ENCODE measurements at regions not wholly inside any gene's neighbourhood (a gene's known extent, or its start where the extent isn't known, plus 50 kb on each side); places are given as distances from the start of the nearest gene placed in this dataset.
"Not testable (repeated sequence)": the region's sequence is repeated elsewhere in the genome, so short reads cannot be mapped to it uniquely, and the experiment has no call there.

DNA sequence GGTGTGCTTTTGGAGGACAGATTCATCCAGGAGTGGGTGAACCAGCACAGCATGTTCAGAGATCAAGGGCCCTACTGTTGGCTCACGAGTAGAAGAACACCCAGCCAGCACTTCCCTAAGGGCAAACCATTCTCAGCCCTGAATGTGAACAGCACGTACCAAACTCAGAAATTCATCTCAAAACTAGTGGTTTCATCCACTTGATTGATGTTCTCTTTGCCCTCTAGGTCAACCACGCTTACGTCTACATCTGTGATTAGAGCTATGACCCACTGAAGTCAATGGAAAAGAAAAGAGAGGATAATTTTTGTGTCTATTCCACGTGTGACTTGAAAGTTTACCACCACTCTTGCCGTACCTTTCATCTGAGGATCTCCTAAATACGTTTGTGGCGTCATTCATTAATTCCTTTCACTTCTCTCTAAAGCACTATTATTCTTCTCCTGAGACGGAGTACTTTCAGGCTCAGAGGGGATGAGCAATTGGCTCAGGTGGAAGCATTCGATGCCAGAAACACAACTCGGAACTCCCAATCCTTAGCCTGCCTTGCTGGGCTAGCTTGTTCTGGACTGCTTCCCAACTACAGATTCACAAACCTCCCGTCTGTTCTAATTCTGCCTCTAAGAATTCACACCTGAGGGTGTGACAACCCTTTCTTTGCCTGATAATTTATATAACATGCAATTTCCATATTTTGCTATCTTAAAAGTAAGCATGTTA lies 57.3 kb upstream of the HIVEP3 start:
- no peaks in the 10 kb centered on the region for H3K9me3 ChIP-seq (ENCODE audit: low read length)
- H3K4me3 ChIP-seq (ENCODE audit: low read length): no peak overlapping the region
- H3K4me2 ChIP-seq (ENCODE audit: low read length): no peak overlapping the region
- intact Hi-C loops (cut with micrococcal nuclease): no loop called here
- no peaks in the 10 kb centered on the region for H3K36me3 ChIP-seq (ENCODE audit: low read depth, low read length)
- H3K27ac ChIP-seq (ENCODE audit: low read length): no peak overlapping the region
- H4K20me1 ChIP-seq (ENCODE audit: low read length): no peaks in the 10 kb centered on the region
- no peaks in the 10 kb centered on the region for H3K9me2 ChIP-seq (replicated peaks; ENCODE audit: low read length)
- BruUV-seq (replicated peaks): no TSS peak
- no peaks in the 10 kb centered on the region for H3K27me3 ChIP-seq (ENCODE audit: low read length)
- ATAC-seq (no peak), DNase-seq (no peak)
- CTCF ChIA-PET: no interaction called here
- POLR2A ChIA-PET (ENCODE audit: unreplicated experiment): no interaction called here
- TF ChIP-seq EZH2phosphoT487 (IDR thresholded peaks at IDR 0.05; ENCODE audit: borderline replicate concordance, low read length): no peak
- TF ChIP-seq, protein P1, sequence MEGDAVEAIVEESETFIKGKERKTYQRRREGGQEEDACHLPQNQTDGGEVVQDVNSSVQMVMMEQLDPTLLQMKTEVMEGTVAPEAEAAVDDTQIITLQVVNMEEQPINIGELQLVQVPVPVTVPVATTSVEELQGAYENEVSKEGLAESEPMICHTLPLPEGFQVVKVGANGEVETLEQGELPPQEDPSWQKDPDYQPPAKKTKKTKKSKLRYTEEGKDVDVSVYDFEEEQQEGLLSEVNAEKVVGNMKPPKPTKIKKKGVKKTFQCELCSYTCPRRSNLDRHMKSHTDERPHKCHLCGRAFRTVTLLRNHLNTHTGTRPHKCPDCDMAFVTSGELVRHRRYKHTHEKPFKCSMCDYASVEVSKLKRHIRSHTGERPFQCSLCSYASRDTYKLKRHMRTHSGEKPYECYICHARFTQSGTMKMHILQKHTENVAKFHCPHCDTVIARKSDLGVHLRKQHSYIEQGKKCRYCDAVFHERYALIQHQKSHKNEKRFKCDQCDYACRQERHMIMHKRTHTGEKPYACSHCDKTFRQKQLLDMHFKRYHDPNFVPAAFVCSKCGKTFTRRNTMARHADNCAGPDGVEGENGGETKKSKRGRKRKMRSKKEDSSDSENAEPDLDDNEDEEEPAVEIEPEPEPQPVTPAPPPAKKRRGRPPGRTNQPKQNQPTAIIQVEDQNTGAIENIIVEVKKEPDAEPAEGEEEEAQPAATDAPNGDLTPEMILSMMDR (conservative IDR thresholded peaks at IDR 0.05; ENCODE audit: low read depth, low read length): no peak
- TF ChIP-seq EZH2 (IDR thresholded peaks at IDR 0.05; ENCODE audit: low read length, unreplicated experiment): no peak
- no peak overlapping the region for H2AFZ ChIP-seq (ENCODE audit: low read length)
- H3K4me1 ChIP-seq (ENCODE audit: insufficient read depth, low read length): peaks cover 9% of the 10 kb centered on the region
- H3K79me2 ChIP-seq (ENCODE audit: low read length): no peaks in the 10 kb centered on the region
- H3F3A ChIP-seq (ENCODE audit: low read length, unreplicated experiment): no peaks in the 10 kb centered on the region
- H3K9ac ChIP-seq (ENCODE audit: low read length): no peak overlapping the region

DNA sequence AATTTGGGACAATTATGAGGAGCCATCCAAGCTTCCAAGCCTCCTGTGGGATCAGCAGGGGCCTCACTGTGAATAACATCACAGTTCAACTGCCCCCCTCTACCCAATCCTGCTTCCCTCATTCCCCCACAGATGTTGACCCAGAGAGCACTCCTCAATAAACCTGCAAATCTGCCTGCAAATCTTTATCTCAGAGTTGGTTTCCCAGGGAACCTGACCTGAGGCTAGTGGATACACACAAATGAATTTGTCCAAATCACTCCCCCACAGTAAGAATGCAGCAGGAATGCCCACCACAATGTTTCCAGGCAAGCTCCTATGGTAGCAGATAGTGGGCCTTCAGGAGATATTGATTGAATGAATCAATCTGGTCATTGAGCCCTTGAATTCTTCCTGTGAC lies 56.4 kb upstream of the HIVEP3 start:
- no peak overlapping the region for H3K27ac ChIP-seq (ENCODE audit: low read length)
- H3K4me1 ChIP-seq (ENCODE audit: insufficient read depth, low read length): 0 out of 2 replicates have a peak, but pooled peaks cover under 1% of the 10 kb centered on the region
- H3K4me3 ChIP-seq (ENCODE audit: low read length): no peak overlapping the region
- no peak for TF ChIP-seq EZH2phosphoT487 (IDR thresholded peaks at IDR 0.05; ENCODE audit: borderline replicate concordance, low read length)
- no peak for TF ChIP-seq EZH2 (IDR thresholded peaks at IDR 0.05; ENCODE audit: low read length, unreplicated experiment)
- TF ChIP-seq, protein P1 (conservative IDR thresholded peaks at IDR 0.05; ENCODE audit: low read depth, low read length): no peak
- POLR2A ChIA-PET (ENCODE audit: unreplicated experiment): no interaction called here
- H3K27me3 ChIP-seq (ENCODE audit: low read length): no peaks in the 10 kb centered on the region
- no peak overlapping the region for H3K4me2 ChIP-seq (ENCODE audit: low read length)
- H3K79me2 ChIP-seq (ENCODE audit: low read length): no peaks in the 10 kb centered on the region
- intact Hi-C loops (cut with micrococcal nuclease): no loop called here
- no peaks in the 10 kb centered on the region for H3K9me2 ChIP-seq (replicated peaks; ENCODE audit: low read length)
- ATAC-seq (no peak), DNase-seq (no peak)
- H2AFZ ChIP-seq (ENCODE audit: low read length): no peak overlapping the region
- BruUV-seq (replicated peaks): no TSS peak
- CTCF ChIA-PET: no interaction called here
- H3K36me3 ChIP-seq (ENCODE audit: low read depth, low read length): no peaks in the 10 kb centered on the region
- no peaks in the 10 kb centered on the region for H3F3A ChIP-seq (ENCODE audit: low read length, unreplicated experiment)
- H4K20me1 ChIP-seq (ENCODE audit: low read length): no peaks in the 10 kb centered on the region
- no peak overlapping the region for H3K9ac ChIP-seq (ENCODE audit: low read length)
- H3K9me3 ChIP-seq (ENCODE audit: low read length): no peaks in the 10 kb centered on the region

DNA sequence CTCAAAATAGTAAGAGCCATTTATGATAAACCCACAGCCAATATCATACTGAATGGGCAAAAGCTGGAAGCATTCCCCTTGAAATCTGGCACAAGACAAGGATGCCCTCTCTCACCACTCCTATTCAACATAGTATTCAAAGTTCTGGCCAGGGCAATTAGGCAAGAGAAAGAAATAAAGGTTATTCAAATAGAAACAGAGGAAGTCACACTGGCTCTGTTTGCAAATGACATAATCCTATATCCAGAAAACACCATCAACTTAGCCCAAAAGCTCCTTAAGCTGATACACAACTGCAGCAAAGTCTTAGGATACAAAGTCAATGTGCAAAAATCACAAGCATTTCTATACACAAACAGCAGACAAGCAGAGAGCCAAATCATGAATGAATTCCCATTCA lies 49.8 kb upstream of the HIVEP3 start:
- BruUV-seq (replicated peaks); H3F3A ChIP-seq (ENCODE audit: low read length, unreplicated experiment); intact Hi-C loops (cut with micrococcal nuclease); H3K36me3 ChIP-seq (ENCODE audit: low read depth, low read length); CTCF ChIA-PET; H3K4me2 ChIP-seq (ENCODE audit: low read length); H3K27ac ChIP-seq (ENCODE audit: low read length); H3K4me3 ChIP-seq (ENCODE audit: low read length); POLR2A ChIA-PET (ENCODE audit: unreplicated experiment); H3K9me3 ChIP-seq (ENCODE audit: low read length); H3K4me1 ChIP-seq (ENCODE audit: insufficient read depth, low read length); H2AFZ ChIP-seq (ENCODE audit: low read length); H3K27me3 ChIP-seq (ENCODE audit: low read length); H3K9me2 ChIP-seq (replicated peaks; ENCODE audit: low read length); H3K9ac ChIP-seq (ENCODE audit: low read length); H3K79me2 ChIP-seq (ENCODE audit: low read length); DNase-seq; H4K20me1 ChIP-seq (ENCODE audit: low read length); ATAC-seq: not testable (repeated sequence)
